G401 (cell line): ENCODE measurements at regions not wholly inside any gene's neighbourhood (a gene's known extent, or its start where the extent isn't known, plus 50 kb on each side); places are given as distances from the start of the nearest gene placed in this dataset.
"Not testable (repeated sequence)": the region's sequence is repeated elsewhere in the genome, so short reads cannot be mapped to it uniquely, and the experiment has no call there.

Source experiments
- DNase-seq: peaks from one replicate; pipeline ENCODE4 v3.0.0-alpha.2; 2015; ENCODE audit warnings: low spot score
- in situ Hi-C: cut with HindIII; loops from 2 replicates; pipeline ENCODE4 v1.10.0; 2016; ENCODE audit warnings: low sequenced_read_pairs, mixed read lengths

GRCh38 chr9:39554352-39554751, 198.9 kb downstream of the SPATA31A1 start:
- in situ Hi-C loops, DNase-seq: not testable (repeated sequence)

- DNase-seq, in situ Hi-C loops: not testable (repeated sequence)
Measured at GRCh38 chr9:39559384-39559783, 203.9 kb downstream of the SPATA31A1 start.

DNA sequence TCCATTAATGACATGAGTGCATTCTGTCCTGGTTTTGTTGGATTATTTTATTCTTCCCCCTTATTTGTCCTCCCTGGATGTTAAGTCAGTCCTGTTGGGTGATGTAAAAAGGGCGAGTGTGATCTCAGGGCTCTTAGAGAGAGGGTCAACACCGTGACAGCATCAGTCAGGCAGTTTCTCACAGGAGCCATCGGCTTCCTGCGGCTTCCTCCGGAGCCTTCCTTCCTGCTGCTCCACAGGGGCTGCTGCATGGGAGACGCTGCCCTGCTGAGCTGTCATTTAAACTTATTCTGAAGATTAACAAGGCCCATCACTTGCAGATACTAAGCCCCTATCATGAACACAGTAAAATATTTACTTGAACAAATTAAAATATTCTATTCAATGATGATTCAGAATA, 211.3 kb downstream of the SPATA31A1 start:
- in situ Hi-C loops, DNase-seq: not testable (repeated sequence)

- in situ Hi-C loops = not testable (repeated sequence)
Measured at GRCh38 chr9:39567396-39567795, 211.9 kb downstream of the SPATA31A1 start.

GRCh38 chr9:39568900-39569299, 213.4 kb downstream of the SPATA31A1 start:
- in situ Hi-C loops, DNase-seq: not testable (repeated sequence)

More at GRCh38 chr9:39567396-39567795, 211.9 kb downstream of the SPATA31A1 start:
- not testable (repeated sequence) for DNase-seq

DNA sequence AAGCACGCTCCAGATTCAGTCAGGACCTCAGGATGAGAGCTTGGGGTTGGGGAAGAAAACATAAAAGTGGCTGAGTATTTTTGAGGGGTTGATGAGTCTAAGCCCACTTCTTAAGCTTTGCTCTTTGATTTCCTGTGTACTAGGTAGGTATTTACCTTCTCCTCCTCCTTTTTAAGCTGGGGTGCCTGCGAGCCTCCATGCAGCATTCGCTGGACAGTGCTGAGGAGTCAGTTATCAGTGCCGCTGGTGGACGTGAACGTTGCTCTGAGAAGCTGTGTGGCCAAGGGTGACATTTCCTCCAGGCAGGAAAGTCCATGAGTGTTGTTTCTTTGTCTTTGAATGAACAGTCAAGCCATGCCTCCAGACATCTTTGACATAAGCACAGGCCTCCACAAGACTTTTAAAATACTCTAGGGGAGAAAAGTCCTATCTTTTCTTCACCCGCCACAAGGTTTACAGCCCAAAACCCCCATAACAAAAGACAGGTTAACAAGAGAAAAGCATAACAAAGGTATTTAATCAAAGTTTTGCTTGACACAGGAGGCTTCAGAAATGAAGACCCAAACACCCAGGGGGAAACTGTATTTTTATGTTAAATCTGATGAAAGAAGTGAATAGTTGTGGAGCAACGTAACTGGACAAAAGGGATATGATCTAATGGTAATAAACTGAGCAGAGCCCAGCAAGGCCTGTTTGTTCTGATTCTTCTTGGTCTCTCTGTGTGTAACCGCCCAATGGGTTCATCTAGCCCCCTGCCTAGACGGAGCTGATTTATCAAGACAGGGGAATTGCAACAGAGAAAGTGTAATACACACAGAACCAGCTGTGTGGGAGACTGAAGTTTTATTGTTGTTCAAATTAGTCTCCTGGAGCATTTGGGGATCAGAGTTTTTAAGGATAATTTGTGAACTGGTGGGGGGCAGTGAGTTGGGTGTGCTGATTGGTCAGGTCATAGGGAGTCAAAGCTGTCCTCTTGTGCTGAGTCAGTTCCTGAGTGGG, 217.9 kb downstream of the SPATA31A1 start:
- in situ Hi-C loops, DNase-seq: not testable (repeated sequence)

GRCh38 chr9:39579000-39579399, 223.5 kb downstream of the SPATA31A1 start:
- DNase-seq, in situ Hi-C loops: not testable (repeated sequence)

GRCh38 chr9:39581296-39581695, 225.8 kb downstream of the SPATA31A1 start:
- in situ Hi-C loops = not testable (repeated sequence)

GRCh38 chr9:39582677-39583412, 227.4 kb downstream of the SPATA31A1 start:
- in situ Hi-C loops, DNase-seq: not testable (repeated sequence)

More at GRCh38 chr9:39581296-39581695, 225.8 kb downstream of the SPATA31A1 start:
- not testable (repeated sequence) for DNase-seq

GRCh38 chr9:39583413-39583747, 227.9 kb downstream of the SPATA31A1 start:
- DNase-seq, in situ Hi-C loops: not testable (repeated sequence)

- in situ Hi-C loops, DNase-seq: not testable (repeated sequence)
Measured at GRCh38 chr9:39585233-39585632, 229.8 kb downstream of the SPATA31A1 start.

DNA sequence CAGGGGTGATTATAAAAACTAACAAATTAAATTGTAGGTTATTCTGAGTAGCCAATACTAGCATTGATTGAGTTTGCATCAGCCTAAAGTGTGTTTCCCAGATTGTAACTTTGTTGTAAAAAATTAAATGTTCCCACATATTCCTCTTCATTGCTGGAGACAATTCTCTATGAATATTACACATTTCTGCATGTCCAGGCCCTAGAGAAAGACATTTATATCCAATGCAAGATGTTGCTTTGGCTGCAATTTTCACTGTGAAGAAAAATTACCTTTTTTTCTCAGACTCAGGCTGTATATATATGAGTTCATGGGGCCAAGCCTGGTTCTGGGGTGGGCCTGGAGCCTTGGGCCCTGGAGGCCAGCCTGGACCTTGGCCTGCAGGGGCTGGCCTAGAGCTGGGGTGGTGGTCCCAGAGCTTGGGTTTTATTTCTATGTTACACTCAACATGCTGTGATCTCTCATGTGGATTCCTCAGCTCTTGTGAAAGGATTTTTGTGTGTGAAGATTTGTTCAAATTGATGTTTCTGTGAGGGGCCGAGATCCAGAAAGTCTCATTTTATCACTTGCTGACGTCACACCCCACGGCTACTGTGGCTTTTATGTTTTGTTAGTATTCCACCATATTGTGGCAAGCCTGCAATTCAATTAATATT, 232.5 kb downstream of the SPATA31A1 start:
- peak; percentile 2 for DNase-seq
- in situ Hi-C loops = no loop called here

DNA sequence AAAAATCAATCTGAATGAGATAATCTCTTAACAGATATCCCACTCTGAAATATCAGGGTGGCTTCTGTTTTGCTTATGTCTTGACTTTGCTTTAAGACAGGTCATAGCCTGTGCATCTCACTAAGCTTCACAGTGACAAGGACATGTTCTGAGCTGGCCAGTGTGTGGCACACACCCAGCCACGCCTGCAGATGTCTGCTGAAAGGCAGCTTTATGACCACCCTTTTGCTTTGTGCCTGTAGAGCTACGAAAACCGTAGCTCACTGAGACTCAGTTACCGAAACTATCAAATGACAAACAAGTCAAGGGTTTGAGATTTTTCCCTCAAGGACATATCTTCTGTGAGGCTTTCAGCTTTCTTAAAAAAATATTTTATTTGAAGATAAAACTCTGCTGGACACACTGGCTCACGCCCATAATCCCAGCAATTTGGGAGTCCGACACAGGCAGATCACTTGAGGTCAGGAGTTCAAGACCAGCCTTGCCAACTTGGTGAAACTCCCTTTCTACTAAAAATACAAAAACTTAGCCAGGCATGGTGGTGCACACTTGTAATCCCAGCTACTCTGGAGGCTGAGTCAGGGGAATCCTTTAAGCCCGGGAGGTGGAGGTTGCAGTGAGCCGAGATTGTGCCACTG, 233.2 kb downstream of the SPATA31A1 start:
- in situ Hi-C loops = no loop called here
- peak; percentile 9 for DNase-seq

- in situ Hi-C loops, DNase-seq: not testable (repeated sequence)
Measured at GRCh38 chr9:39604089-39604488, 248.6 kb downstream of the SPATA31A1 start.

DNA sequence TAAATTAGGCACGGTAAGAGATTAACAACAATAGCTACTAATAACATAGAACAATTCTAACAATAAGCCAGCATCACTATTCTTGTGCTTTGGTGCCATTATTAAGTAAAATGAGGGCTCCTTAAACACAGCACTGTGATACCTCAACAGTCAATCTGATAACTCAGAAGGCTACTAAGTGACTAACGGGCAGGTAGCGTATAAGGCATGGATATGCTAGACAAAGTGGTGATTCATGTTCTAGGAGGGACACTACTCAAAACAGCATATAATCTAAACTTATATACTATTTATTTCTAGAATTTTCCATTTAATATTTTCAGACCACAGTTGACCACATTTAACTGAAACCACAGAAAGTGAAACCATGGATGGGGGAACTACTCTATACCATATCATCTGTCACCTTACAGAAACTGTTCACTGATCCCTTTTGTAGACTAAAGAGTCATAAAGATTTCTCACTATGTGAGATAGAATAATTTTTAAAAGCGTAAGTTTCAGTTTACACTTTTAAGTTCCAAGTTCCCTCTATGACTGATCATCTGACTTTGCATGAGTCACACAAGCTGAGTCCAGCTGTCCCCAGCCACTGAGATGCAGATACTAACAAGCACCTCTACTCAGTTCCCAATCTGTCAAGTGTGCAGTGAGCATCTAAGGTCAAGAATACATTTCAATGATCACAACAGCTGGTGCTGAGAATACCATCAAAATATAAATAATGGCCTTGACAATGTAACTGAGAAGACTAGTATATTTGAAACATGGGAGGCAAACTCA, 256.2 kb downstream of the SPATA31A1 start:
- in situ Hi-C loops, DNase-seq: not testable (repeated sequence)

DNA sequence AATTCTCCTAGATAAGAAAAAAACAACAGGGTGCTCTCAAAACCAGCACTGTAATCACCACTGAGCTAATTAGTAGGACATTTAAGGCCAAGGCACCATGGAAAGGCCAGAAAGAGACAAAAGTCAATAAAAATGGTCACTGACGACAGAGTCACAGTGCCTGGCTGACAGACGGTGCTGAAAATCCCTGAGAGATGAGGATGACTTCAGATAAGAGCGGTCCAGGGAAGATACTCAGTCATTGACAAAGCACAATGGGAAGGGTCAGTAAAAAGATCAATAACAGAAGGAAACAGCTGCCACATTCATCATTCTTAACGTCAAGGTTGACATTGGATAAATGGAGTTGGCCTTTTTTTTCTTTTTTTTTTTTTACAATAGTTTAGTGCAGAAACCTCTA, 261.0 kb downstream of the SPATA31A1 start:
- DNase-seq, in situ Hi-C loops: not testable (repeated sequence)

- DNase-seq, in situ Hi-C loops: not testable (repeated sequence)
Measured at GRCh38 chr9:39624048-39624447, 268.6 kb downstream of the SPATA31A1 start.

DNA sequence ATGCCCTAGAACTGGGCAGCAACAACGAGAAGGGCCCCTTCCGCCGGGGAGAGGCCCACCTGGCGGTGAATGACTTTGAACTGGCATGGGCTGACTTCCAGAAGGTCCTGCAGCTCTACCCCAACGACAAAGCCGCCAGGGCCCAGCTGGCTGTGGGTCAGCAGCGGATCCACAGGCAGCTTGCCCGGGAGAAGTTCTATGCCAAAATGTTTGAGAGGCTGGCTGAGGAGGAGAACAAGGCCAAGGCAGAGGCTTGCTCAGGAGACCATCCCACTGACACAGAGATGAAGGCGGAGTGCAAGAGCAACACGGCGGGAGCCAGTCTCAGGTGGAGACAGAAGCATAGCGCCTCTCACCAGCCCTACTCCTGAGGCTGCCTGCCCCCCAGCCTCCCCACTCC, 276.6 kb downstream of the SPATA31A1 start:
- in situ Hi-C loops, DNase-seq: not testable (repeated sequence)
